ENCODE measurements at regions not wholly inside any gene's neighbourhood (a gene's known extent, or its start where the extent isn't known, plus 50 kb on each side); places are given as distances from the start of the nearest gene placed in this dataset.
"Not testable (repeated sequence)": the region's sequence is repeated elsewhere in the genome, so short reads cannot be mapped to it uniquely, and the experiment has no call there.

DNA sequence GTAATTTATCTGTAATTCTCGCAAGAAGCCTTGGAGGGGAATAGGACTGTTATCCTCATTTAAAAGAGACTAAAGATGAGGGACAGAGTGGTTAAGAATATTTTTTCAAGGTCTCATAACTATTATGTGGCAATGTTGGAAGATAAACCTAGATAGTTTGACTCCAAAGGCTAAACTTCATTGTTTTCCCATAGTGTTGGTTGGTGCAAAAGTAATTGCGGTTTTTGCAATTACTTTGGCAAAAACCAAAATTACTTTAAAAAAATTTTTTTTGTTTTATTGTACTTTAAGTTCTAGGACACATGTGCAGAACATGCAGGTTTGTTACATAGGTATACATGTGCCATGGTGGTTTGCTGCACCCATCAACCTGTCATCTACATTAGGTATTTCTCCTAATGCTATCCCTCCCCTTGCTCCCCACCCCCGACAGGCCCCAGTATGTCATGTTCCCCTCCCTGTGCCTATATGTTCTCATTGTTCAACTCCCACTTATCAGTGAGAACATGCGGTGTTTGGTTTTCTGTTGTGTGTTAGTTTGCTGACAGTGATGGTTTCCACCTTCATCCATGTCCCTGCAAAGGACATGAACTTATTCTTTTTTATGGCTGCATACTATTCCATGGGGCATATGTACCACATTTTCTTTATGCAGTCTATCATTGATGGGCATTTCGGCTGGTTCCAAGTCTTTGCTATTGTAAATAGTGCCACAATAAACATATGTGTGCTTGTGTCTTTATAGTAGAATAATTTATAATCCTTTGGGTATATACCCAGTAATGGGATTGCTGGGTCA lies 72.9 kb upstream of the TBX18 start:
- not testable (repeated sequence) for DNase-seq (ENCODE audit: low read depth in 4 of 4, low spot score in 1 of 4)

DNA sequence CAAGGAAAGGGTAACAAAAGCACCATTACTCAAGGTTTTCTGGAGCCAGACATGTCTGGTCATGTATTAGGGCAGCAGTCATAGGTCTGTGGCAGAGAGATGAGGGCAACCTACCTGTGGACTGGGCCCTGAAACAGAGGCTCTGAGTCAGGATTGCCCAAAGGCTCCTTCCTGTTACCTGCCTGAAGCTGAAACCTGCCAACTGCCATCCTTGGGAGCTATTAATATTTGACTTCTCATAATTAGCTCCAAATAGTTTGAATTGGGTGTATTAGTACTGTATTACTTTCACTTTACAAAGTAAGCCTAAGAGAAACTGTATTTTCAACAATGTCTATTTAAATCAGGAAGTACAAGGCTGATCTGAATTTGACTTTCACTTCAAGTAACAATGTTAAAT lies 72.0 kb upstream of the TBX18 start:
- no peak for DNase-seq (ENCODE audit: low read depth in 4 of 4, low spot score in 1 of 4)

DNA sequence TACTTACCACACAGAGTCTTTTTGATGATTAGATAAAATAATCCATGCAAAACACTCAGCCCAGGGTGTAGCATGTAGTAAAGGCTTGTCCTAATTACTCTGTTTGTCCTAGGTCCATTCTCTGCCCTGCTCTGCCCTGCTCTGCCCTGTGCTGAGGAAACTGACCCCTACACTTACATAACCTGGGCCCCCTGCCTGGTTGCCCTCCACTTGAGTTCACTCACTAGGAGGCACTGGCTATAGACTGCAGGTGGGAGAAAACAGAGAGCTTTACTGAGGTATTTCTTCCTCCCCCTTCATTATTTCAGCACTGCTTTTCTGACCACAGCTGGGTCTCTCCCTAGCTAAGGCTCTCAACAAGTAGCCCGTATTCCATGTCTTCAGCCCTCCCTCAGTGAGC lies 70.9 kb upstream of the TBX18 start:
- DNase-seq (ENCODE audit: low read depth in 4 of 4, low spot score in 1 of 4) = no peak

DNA sequence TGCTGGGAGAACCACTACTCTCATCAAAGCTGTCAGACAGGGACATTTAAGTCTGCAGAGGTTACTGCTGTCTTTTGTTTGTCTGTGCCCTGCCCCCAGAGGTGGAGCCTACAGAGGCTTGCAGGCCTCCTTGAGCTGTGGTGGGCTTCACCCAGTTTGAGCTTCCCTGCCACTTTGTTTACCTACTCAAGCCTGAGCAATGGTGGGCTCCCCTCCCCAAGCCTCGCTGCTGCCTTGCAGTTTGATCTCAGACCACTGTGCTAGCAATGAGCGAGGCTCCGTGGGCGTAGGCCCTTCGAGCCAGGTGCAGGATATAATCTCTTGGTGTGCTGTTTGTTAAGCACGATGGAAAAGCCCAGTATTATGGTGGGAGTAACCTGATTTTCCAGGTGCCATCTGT lies 67.5 kb upstream of the TBX18 start:
- DNase-seq (ENCODE audit: low read depth in 4 of 4, low spot score in 1 of 4) = not testable (repeated sequence)

DNA sequence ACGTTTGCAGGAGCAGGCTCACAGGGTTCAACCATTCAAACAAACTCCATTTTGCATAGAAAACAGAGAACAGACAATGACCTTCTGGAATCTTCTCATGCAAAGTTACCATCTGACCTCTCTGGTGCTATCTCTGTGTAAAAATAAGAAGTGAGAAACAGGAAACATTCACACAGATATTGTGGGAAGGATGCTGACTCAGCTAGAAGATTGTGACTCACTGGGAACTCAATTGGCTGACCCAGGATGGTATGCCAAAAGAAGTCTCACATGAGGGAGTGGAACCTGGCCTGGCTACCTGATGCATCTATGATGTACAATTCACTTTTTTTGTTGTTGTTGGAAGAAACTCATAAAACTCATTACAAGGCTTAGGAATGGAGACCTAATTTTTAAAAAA lies 61.1 kb upstream of the TBX18 start:
- DNase-seq (ENCODE audit: low read depth in 4 of 4, low spot score in 1 of 4) = no peak

DNA sequence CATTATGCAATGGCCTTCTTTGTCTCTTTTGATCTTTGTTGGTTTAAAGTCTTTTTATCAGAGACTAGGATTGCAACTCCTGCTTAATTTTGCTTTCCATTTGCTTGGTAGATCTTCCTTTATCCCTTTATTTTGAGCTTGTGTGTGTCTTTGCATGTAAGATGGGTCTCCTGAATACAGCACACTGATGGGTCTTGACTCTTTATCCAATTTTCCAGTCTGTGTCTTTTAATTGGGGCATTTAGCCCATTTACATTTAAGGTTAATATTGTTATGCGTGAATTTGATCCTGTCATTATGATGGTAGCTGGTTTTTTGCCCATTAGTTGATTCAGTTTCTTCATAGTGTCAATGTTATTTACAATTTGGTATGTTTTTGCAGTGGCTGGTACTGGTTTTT lies 56.9 kb upstream of the TBX18 start:
- DNase-seq (ENCODE audit: low read depth in 4 of 4, low spot score in 1 of 4) = not testable (repeated sequence)

DNA sequence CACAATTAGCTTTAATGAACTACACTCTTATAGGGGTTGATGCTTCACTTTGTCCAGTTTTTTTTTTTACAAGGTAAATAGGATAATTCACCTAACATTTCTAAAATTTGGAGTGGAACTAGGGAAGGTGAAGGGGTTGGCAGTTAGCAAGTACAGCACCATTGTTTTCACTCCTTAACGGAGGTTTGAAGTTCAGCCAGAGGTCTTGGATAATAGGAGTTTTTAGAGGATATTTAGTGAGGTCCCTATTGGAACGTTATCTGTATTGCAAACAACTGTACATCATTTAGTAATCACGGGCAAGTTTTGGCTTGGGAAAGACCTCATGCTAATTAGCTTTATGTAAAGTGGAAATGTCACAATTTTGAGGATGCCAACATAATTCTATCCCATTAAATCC lies 52.3 kb upstream of the TBX18 start:
- no peak for DNase-seq (ENCODE audit: low read depth in 4 of 4, low spot score in 1 of 4)

DNA sequence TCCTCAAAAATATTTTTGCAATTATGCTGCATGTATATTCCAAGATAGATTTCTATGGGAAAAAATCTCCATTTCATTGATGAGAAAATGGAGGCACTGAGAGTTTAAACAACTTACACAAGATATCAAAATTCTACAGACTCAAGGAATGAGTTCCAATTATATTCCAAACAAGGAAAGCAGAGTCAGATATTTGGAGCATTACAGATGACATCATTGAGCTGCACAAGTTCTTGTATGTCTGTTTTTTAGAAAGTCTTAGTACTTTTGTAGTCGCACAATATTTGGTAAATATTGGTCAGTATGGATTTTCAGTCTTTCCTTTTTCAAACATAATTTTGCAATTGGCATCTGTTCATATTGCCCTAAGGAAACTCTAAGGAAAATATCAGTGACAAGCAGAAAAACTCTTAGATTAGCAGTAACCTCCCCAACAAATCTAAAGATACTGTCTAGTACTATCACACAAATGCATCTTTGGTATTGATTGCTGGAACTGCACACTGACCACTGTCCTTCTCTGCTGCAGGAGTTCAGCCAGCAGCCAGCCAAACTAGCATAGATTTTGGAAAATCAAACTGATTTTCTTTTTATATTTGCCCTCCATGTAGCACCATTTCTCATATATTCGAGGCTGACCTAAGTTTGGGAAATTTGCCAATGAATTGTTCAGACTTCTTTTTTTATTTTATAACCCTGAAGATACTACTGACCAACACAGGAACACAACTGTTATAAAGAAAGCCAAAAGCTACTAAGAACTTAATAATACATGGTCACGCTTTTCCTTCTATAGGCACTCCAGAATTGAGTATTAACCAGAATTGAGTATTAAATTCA lies 51.7 kb upstream of the TBX18 start:
- DNase-seq (ENCODE audit: low read depth in 4 of 4, low spot score in 1 of 4) = no peak
